ENCODE measurements at regions not wholly inside any gene's neighbourhood (a gene's known extent, or its start where the extent isn't known, plus 50 kb on each side); places are given as distances from the start of the nearest gene placed in this dataset.
"Not testable (repeated sequence)": the region's sequence is repeated elsewhere in the genome, so short reads cannot be mapped to it uniquely, and the experiment has no call there.

GRCh38 chr10:52950578-52950977 lies 178.0 kb upstream of the MBL2 start:
- H3K4me1 Mint-ChIP-seq (ENCODE audit: low read depth), result no peaks in the 10 kb centered on the region
- no peak overlapping the region for H3K4me3 Mint-ChIP-seq
- no peak overlapping the region for H3K27ac Mint-ChIP-seq
- CTCF ChIA-PET, result no interaction called here
- Histone ChIP-seq H3K36me3 (ENCODE audit: insufficient read depth, low read length) (no peaks in the 10 kb centered on the region), H3K4me3 (ENCODE audit: low read length) (no peak overlapping the region), H3K9me3 (ENCODE audit: control insufficient read depth in 1 of 2, insufficient read depth in 1 of 2, low read length in 2 of 2) (peaks cover 4 to 47% of the 10 kb centered on the region in 2 experiments), H3K27ac (ENCODE audit: low read depth in 1 of 2, low read length in 2 of 2) (no peak overlapping the region), H3K27me3 (ENCODE audit: control insufficient read depth in 1 of 2, insufficient read depth in 2 of 2, low read length in 2 of 2) (no peaks in the 10 kb centered on the region), H3K4me1 (ENCODE audit: insufficient read depth, low read length) (no peaks in the 10 kb centered on the region)
- no peaks in the 10 kb centered on the region for H3K27me3 Mint-ChIP-seq
- POLR2A ChIA-PET, result no interaction called here
- no peaks in the 10 kb centered on the region for H3K36me3 Mint-ChIP-seq (ENCODE audit: low read depth)
- TF ChIP-seq CTCF (IDR thresholded peaks at IDR 0.05), result no peak
- intact Hi-C loops (cut with DNase I, micrococcal nuclease), result no loop called here
- peaks cover 5% of the 10 kb centered on the region for H3K9me3 Mint-ChIP-seq
- no peak for DNase-seq
- no peak for ATAC-seq (ENCODE audit: poor library complexity)

GRCh38 chr10:52949899-52950298 lies 177.3 kb upstream of the MBL2 start:
- Mint-ChIP-seq H3K27ac (no peak overlapping the region), H3K9me3 (peaks cover 5% of the 10 kb centered on the region), H3K27me3 (no peaks in the 10 kb centered on the region), H3K4me1 (ENCODE audit: low read depth) (no peaks in the 10 kb centered on the region), H3K4me3 (no peak overlapping the region), H3K36me3 (ENCODE audit: low read depth) (no peaks in the 10 kb centered on the region)
- ChIA-PET CTCF (no interaction called here), POLR2A (no interaction called here)
- ATAC-seq (ENCODE audit: poor library complexity) (no peak), DNase-seq (no peak)
- H3K27ac ChIP-seq (ENCODE audit: low read depth in 1 of 2, low read length in 2 of 2), result no peak overlapping the region
- H3K36me3 ChIP-seq (ENCODE audit: insufficient read depth, low read length), result no peaks in the 10 kb centered on the region
- TF ChIP-seq CTCF (IDR thresholded peaks at IDR 0.05), result no peak
- H3K9me3 ChIP-seq (ENCODE audit: control insufficient read depth in 1 of 2, insufficient read depth in 1 of 2, low read length in 2 of 2), result peaks cover 4 to 42% of the 10 kb centered on the region in 2 experiments
- H3K4me1 ChIP-seq (ENCODE audit: insufficient read depth, low read length), result no peaks in the 10 kb centered on the region
- intact Hi-C loops (cut with DNase I, micrococcal nuclease), result no loop called here
- no peaks in the 10 kb centered on the region for H3K27me3 ChIP-seq (ENCODE audit: control insufficient read depth in 1 of 2, insufficient read depth in 2 of 2, low read length in 2 of 2)
- no peak overlapping the region for H3K4me3 ChIP-seq (ENCODE audit: low read length)

GRCh38 chr10:52946486-52946885 lies 173.9 kb upstream of the MBL2 start:
- intact Hi-C loops (cut with DNase I, micrococcal nuclease), result no loop called here
- ATAC-seq (ENCODE audit: poor library complexity), result no peak
- ChIA-PET POLR2A (no interaction called here), CTCF (no interaction called here)
- Mint-ChIP-seq H3K4me1 (ENCODE audit: low read depth) (no peaks in the 10 kb centered on the region), H3K4me3 (no peak overlapping the region), H3K36me3 (ENCODE audit: low read depth) (no peaks in the 10 kb centered on the region), H3K27me3 (no peaks in the 10 kb centered on the region), H3K27ac (no peak overlapping the region), H3K9me3 (peaks cover under 1% of the 10 kb centered on the region)
- DNase-seq, result no peak
- Histone ChIP-seq H3K4me1 (ENCODE audit: insufficient read depth, low read length) (no peaks in the 10 kb centered on the region), H3K27me3 (ENCODE audit: control insufficient read depth in 1 of 2, insufficient read depth in 2 of 2, low read length in 2 of 2) (no peaks in the 10 kb centered on the region), H3K27ac (ENCODE audit: low read depth in 1 of 2, low read length in 2 of 2) (no peak overlapping the region), H3K9me3 (ENCODE audit: control insufficient read depth in 1 of 2, insufficient read depth in 1 of 2, low read length in 2 of 2) (peaks cover 0 to 21% of the 10 kb centered on the region in 2 experiments), H3K36me3 (ENCODE audit: insufficient read depth, low read length) (no peaks in the 10 kb centered on the region), H3K4me3 (ENCODE audit: low read length) (no peak overlapping the region)
- no peak for TF ChIP-seq CTCF (IDR thresholded peaks at IDR 0.05)

GRCh38 chr10:52945521-52945920 lies 172.9 kb upstream of the MBL2 start:
- POLR2A ChIA-PET; H3K4me1 ChIP-seq (ENCODE audit: insufficient read depth, low read length); H3K27ac ChIP-seq (ENCODE audit: low read depth in 1 of 2, low read length in 2 of 2); H3K36me3 ChIP-seq (ENCODE audit: insufficient read depth, low read length); CTCF ChIA-PET; H3K4me3 Mint-ChIP-seq; H3K4me1 Mint-ChIP-seq (ENCODE audit: low read depth); H3K4me3 ChIP-seq (ENCODE audit: low read length); H3K27me3 Mint-ChIP-seq; ATAC-seq (ENCODE audit: poor library complexity); intact Hi-C loops (cut with DNase I, micrococcal nuclease); H3K27me3 ChIP-seq (ENCODE audit: control insufficient read depth in 1 of 2, insufficient read depth in 2 of 2, low read length in 2 of 2); H3K36me3 Mint-ChIP-seq (ENCODE audit: low read depth); DNase-seq; H3K27ac Mint-ChIP-seq; H3K9me3 Mint-ChIP-seq: not testable (repeated sequence)
- H3K9me3 ChIP-seq (ENCODE audit: control insufficient read depth in 1 of 2, insufficient read depth in 1 of 2, low read length in 2 of 2), result peaks cover 0 to 28% of the 10 kb centered on the region in 2 experiments
